ENCODE measurements at regions not wholly inside any gene's neighbourhood (a gene's known extent, or its start where the extent isn't known, plus 50 kb on each side); places are given as distances from the start of the nearest gene placed in this dataset.

DNA sequence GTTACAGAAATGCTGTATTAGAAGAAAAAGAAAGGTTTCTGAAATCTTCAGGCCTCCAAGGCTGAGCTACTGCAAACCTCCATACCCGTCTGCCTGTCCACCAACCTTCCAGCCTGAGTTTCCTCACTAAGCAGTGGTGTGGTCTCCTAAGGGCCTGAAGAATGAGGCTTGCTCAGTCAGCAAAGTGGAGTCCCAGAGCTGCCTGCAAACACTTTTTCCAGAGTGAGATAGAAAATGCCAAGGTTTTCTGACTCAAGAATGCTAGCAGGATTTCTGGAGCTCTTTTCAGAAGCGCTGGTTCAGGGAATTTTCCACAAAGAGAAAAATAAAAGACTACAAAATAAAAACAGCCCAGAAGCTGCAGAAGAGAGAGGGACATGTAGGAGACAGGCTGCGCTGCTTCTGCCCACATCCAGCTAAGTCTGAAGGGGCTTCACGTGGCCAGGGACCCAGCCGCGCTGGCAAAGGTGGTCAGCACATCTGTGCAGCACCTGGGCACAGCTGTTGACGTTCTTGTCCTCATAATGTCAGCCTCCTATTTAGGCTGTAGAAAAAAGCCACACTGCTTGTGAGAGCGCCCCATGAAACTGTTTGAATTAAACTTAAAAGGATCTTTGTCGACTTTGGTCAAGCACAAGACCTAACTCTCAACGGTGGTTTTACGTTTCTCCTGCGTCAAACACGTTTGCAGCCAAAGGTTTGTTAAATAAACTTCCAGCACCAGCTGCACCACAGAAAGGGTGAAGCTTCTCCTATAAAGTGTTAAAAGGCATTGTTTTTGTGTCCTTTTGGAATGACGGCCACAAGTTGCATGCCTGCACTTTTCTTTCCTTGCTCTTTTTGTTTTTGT is 209.0 kb downstream of the THBS2 start:
- Mint-ChIP-seq H3K36me3 (no peaks in the 10 kb centered on the region), H3K9me3 (no peaks in the 10 kb centered on the region), H3K4me1 (ENCODE audit: low read depth) (no peaks in the 10 kb centered on the region), H3K27ac (no peak overlapping the region), H3K4me3 (no peak overlapping the region), H3K27me3 (no peaks in the 10 kb centered on the region)
- DNase-seq = no peak
- POLR2A ChIA-PET = no interaction called here
- CTCF ChIA-PET = no interaction called here
- intact Hi-C loops (cut with micrococcal nuclease) = no loop called here

DNA sequence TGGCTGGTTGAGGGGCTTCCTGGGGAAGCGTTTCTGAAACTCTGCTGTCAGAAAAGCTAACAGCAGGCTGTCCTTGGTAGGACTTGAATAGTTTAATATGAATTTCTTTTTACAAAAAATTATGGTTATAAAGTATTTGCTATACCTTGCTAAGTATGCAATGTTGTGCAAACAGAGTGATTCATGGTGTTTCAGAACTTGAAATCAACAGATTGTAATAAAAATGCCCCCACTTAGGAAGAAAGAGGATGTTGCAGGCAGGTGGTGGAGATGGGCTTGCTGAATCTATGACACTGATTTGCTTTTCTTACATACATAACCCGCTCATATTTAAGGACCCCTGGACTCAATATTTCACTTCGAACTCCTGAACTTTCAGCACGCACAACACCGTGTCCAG is 211.6 kb downstream of the THBS2 start:
- no peaks in the 10 kb centered on the region for H3K27me3 Mint-ChIP-seq
- no peaks in the 10 kb centered on the region for H3K4me1 Mint-ChIP-seq (ENCODE audit: low read depth)
- POLR2A ChIA-PET = no interaction called here
- peaks cover 15% of the 10 kb centered on the region for H3K9me3 Mint-ChIP-seq
- CTCF ChIA-PET = no interaction called here
- intact Hi-C loops (cut with micrococcal nuclease) = no loop called here
- H3K4me3 Mint-ChIP-seq = no peak overlapping the region
- DNase-seq = no peak
- no peaks in the 10 kb centered on the region for H3K36me3 Mint-ChIP-seq
- H3K27ac Mint-ChIP-seq = no peak overlapping the region

DNA sequence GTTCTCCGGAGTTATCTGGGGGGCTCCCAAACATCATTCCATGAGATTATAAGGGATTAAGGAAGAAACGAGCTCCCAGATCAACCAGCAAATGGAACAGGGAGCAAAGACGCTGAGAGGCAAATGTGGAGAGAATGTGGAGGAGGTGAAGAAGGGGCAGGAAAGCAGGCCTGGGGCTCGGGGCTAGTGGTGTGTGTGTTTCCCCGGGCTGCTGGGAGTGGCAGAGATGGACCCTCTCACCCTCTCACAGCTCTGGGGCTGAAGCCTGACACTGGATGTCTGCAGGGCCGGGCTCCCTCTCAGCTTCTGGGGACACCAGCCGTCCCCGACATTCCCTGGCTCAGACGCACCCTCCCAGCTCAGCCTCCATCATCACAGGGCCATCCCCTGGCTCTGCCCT is 212.6 kb downstream of the THBS2 start:
- ChIA-PET POLR2A (no interaction called here), CTCF (no interaction called here)

DNA sequence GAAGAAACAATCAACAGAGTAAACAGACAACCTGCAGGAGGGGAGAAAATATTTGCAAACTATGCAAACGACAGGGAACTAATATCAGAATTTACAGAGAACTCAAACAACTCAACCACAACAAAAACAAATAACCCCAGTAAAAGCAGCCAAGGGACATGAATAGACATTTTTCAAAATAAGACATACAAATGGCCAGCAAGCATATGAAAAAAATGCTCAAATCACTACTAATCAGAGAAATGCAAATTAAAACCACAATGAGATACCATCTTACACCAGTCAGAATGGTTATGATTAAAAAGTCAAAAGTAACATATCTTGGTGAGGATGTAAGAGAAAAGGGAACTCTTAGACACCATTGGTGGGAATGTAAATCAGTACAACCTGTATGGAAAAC is 215.0 kb downstream of the THBS2 start:
- H3K4me1 Mint-ChIP-seq (ENCODE audit: low read depth) = no peaks in the 10 kb centered on the region
- H3K4me3 Mint-ChIP-seq = no peak overlapping the region
- H3K27ac Mint-ChIP-seq = no peak overlapping the region
- H3K36me3 Mint-ChIP-seq = no peaks in the 10 kb centered on the region
- peaks cover 15% of the 10 kb centered on the region for H3K9me3 Mint-ChIP-seq
- intact Hi-C loops (cut with micrococcal nuclease) = no loop called here
- DNase-seq = no peak
- ChIA-PET POLR2A (no interaction called here), CTCF (no interaction called here)
- no peaks in the 10 kb centered on the region for H3K27me3 Mint-ChIP-seq

More for the DNA sequence above, 212.6 kb downstream of the THBS2 start:
- Mint-ChIP-seq H3K36me3 (no peaks in the 10 kb centered on the region), H3K4me3 (no peak overlapping the region), H3K4me1 (ENCODE audit: low read depth) (no peaks in the 10 kb centered on the region), H3K27me3 (no peaks in the 10 kb centered on the region), H3K27ac (no peak overlapping the region), H3K9me3 (peaks cover 15% of the 10 kb centered on the region)
- DNase-seq = no peak
- intact Hi-C loops (cut with micrococcal nuclease) = no loop called here

DNA sequence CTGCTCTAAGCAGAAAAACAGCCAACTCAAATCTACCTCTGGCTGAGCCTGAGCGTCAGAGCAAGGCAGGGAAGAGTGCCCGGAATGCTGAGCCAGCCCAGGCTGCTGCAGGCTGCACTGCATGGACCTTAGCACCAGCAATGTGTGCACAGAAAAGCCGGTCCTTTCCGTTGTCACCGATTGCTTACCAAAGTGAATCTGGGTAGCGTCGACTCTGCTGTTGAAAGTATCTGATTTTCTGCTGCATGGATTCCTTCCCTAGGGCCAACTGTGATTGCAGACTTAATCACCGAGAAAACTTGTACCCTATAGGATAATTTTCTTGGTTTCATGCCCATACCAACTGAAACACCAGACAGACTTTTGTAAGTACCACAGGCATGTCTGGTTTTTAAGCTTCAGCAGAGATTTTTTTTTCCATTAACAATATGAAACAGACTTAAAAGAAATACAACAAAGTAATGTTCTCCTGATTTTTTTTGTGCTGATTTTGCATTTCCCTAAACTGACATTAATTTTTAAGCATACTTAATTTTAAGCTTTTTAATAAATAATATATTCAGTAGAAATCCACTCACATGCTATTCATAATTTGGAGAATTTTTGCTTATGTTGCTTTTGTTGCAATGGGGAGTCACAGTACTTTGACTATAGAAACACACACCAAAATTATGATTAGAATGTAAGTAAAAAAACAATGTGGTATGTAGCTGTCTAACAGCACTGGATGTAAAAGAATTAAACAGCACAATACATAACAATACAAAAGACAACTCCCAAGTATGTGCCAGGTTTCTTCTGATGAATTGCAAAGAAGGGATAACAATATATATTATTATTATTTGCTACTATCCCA is 218.0 kb downstream of the THBS2 start:
- POLR2A ChIA-PET = no interaction called here
- Mint-ChIP-seq H3K4me1 (ENCODE audit: low read depth) (no peaks in the 10 kb centered on the region), H3K27ac (no peak overlapping the region), H3K9me3 (peaks cover 15% of the 10 kb centered on the region), H3K36me3 (no peaks in the 10 kb centered on the region), H3K27me3 (peaks cover 4% of the 10 kb centered on the region), H3K4me3 (no peak overlapping the region)
- CTCF ChIA-PET = no interaction called here
- DNase-seq = no peak
- intact Hi-C loops (cut with micrococcal nuclease) = no loop called here

DNA sequence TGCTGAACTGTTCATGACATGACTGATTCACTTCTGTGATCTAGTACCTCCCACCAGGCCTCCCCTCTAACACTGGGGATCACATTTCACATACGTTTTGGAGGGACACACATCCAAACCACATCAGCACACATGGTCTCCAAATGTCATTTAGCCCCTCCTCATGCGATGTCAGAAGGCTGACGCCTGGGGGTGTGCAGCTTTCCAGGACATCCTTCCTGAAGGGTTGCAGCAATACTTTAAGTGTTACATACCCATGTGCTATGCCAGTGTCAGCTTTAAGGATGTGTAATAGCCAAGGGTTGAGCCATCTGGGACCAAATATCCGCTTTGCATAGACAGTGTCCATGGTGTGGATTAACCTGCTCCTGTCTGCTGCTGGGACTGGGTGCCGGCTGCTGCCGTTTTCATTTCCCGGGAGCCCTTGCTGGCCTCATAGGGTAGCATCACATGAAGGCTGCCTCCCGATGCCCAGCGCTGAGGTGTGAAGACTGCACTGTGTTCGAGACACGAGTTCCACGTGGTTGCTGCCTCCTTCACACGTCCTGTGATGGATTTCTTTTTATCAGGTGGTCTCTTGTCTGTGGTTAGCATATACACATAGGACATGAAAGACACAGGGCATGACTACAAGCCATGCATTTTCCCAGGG is 219.0 kb downstream of the THBS2 start:
- peaks cover 5% of the 10 kb centered on the region for H3K27me3 Mint-ChIP-seq
- H3K4me3 Mint-ChIP-seq = no peak overlapping the region
- H3K4me1 Mint-ChIP-seq (ENCODE audit: low read depth) = no peaks in the 10 kb centered on the region
- intact Hi-C loops (cut with micrococcal nuclease) = no loop called here
- POLR2A ChIA-PET = no interaction called here
- no peak for DNase-seq
- no peaks in the 10 kb centered on the region for H3K36me3 Mint-ChIP-seq
- no peak overlapping the region for H3K27ac Mint-ChIP-seq
- peaks cover 15% of the 10 kb centered on the region for H3K9me3 Mint-ChIP-seq
- CTCF ChIA-PET = no interaction called here

DNA sequence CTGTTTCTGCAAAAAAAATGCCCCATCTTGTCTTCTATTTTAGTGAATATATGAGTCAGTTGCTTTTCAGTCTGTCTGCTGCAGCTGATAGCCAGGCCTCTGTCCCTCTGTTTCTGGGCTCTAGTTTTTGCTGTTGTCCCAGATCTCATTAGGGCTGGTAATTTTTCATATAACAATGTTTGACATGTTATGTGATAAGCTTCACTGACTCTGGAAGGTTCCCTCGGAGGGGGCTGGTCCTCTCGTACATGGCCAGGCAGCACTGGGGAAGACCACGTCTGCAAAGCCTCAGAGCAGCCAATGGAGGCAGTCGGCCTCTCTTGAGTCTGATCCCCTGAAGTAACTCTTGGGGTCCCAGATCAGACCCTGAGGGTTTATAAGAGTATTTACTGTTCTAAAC is 223.8 kb downstream of the THBS2 start:
- H3K4me1 Mint-ChIP-seq (ENCODE audit: low read depth) = no peaks in the 10 kb centered on the region
- H3K4me3 Mint-ChIP-seq = no peak overlapping the region
- H3K36me3 Mint-ChIP-seq = no peaks in the 10 kb centered on the region
- no peak for DNase-seq
- no peaks in the 10 kb centered on the region for H3K9me3 Mint-ChIP-seq
- peaks cover 5% of the 10 kb centered on the region for H3K27me3 Mint-ChIP-seq
- ChIA-PET CTCF (interaction anchor here (0.7 kb wide), 1 partner anchor 31 kb away, joined by 3 read pairs; no protein-coding TSS in a partner anchor), POLR2A (no interaction called here)
- H3K27ac Mint-ChIP-seq = no peak overlapping the region
- intact Hi-C loops (cut with micrococcal nuclease) = no loop called here

DNA sequence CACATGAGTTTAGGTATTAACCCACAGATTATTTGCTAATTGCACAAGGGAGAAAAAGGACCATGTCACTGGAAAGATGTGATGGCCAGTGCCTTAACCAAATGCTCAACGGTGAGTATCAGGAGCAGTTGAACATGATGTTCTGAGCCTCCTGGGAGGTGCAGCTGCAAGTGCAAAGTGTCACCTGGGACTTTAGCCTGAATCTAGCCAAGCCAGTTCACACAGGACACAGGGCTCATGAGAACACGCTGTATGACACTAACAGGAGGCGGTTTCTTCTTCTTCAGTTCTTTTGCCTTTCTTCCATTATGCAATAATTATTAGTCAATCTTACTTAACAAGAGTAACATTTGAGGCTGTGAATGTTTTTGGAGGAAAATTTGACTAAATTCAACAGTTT is 225.3 kb downstream of the THBS2 start:
- Mint-ChIP-seq H3K36me3 (no peaks in the 10 kb centered on the region), H3K27me3 (peaks cover 5% of the 10 kb centered on the region), H3K9me3 (peaks cover 3% of the 10 kb centered on the region), H3K4me1 (ENCODE audit: low read depth) (no peaks in the 10 kb centered on the region), H3K4me3 (no peak overlapping the region), H3K27ac (no peak overlapping the region)
- CTCF ChIA-PET = no interaction called here
- DNase-seq = no peak
- POLR2A ChIA-PET = no interaction called here
- intact Hi-C loops (cut with micrococcal nuclease) = no loop called here

DNA sequence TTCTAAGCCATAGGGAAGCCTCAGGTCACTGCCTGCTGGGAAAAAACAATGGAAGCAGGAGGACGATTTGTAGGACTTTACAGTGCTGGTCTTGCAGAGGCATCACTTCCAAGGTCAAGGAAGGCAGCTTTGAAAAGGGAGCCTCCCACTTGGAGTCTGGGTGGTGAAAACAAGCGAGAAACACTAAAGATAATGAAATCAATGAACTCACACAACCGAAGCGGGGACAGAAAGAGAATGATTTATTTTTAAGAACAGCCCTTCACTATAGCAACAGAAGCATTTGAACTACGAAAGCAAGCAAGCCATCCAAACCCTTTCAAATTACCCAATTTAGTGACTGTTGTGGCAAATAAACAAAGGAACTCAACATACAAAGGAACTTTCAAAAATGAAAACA is 227.5 kb downstream of the THBS2 start:
- Mint-ChIP-seq H3K36me3 (no peaks in the 10 kb centered on the region), H3K4me1 (ENCODE audit: low read depth) (no peaks in the 10 kb centered on the region), H3K9me3 (peaks cover 3% of the 10 kb centered on the region), H3K4me3 (no peak overlapping the region), H3K27me3 (peaks cover 2% of the 10 kb centered on the region), H3K27ac (no peak overlapping the region)
- ChIA-PET CTCF (no interaction called here), POLR2A (no interaction called here)
- no peak for DNase-seq
- intact Hi-C loops (cut with micrococcal nuclease) = no loop called here

DNA sequence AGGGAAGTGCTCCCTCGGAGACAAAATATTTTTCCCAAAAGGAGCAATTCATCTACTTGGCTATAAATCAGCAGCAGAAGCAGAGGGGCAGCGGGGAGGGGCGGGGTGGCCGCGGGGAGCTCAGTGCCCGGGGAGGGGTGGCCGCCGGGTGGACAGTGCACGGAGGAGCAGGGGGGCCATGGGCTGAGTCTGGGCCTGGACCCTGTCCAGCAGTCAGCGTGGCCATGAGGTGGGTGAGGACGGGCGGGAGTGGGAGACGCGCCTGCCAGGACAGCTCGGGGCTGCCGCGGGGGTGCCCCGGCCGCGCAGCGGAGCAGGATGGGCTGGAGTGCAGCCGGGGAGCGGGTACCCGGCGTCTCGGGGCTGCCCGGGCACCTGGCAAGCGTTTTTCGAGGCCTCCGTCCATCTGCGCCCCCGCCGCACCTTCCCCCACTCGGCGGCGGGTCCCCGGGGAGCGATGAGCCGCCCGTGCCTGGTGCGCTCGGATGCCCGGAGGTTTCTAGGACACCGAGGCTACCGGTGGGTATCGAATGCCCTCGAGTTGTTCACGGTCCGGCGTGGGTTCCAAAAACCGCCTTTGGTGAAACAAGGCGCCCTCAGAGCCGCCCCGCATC is 229.5 kb downstream of the THBS2 start:
- peaks cover 3% of the 10 kb centered on the region for H3K9me3 Mint-ChIP-seq
- H3K36me3 Mint-ChIP-seq = no peaks in the 10 kb centered on the region
- H3K27ac Mint-ChIP-seq = no peak overlapping the region
- intact Hi-C loops (cut with micrococcal nuclease) = no loop called here
- H3K4me1 Mint-ChIP-seq (ENCODE audit: low read depth) = no peaks in the 10 kb centered on the region
- H3K4me3 Mint-ChIP-seq = no peak overlapping the region
- CTCF ChIA-PET = no interaction called here
- POLR2A ChIA-PET = no interaction called here
- peaks cover 5% of the 10 kb centered on the region for H3K27me3 Mint-ChIP-seq
- no peak for DNase-seq

DNA sequence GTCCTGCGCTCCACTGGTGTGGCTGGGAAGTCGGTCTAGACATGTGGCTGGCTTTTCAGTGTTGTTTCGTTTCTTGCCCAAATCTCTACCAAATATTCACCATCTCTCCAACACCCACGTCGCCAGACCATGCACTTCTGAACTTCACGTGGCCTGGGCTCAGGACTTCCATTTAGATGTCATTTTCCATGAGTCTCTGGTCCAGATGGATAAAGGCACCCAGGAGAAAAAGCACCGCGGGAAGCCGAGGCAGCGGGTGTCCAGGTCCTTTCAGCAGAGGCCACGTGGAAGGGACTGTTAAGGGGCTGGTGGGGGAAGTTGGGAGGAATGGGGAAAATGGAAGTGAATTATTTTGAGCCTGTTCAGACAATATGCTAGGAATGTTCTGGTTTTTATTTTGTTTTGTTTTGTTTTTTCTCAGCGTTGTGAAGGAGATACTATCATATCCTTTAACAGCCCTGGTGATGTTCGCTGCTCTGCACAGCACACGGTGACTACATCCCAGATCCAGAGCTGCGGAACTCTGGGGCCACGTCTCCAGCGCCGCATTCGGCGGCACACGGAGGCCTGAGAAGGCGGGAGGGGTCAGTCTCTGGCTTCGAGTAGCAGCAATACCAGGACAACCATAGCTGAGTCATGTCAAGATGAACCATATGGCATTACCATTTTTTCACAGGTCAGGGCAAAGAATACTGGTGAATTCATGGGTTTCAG is 230.3 kb downstream of the THBS2 start:
- ChIA-PET CTCF (no interaction called here), POLR2A (no interaction called here)
- intact Hi-C loops (cut with micrococcal nuclease) = no loop called here
- DNase-seq = no peak
- no peaks in the 10 kb centered on the region for H3K4me1 Mint-ChIP-seq (ENCODE audit: low read depth)
- H3K27me3 Mint-ChIP-seq = peaks cover 5% of the 10 kb centered on the region
- no peak overlapping the region for H3K4me3 Mint-ChIP-seq
- H3K36me3 Mint-ChIP-seq = no peaks in the 10 kb centered on the region
- no peak overlapping the region for H3K27ac Mint-ChIP-seq
- peaks cover 3% of the 10 kb centered on the region for H3K9me3 Mint-ChIP-seq

DNA sequence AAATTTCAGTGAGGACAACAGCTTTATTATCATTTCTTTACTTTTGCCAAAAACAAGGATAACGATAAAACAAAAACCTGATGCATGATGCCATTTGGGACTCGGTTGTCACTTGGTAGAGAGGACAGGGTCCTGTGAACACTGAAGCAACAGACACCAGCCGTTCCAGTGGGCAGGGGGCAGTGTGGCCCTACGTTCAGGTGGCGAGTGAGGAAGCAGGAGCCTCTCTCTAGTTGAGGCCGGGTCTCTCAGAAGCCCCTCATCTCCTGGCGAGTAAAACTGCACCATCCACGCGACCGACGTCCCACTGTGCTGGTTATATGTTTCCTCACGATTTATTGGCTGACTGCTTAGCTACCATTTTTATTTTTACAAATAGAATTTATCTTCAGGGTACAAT is 231.6 kb downstream of the THBS2 start:
- Mint-ChIP-seq H3K9me3 (peaks cover 6% of the 10 kb centered on the region), H3K4me3 (no peak overlapping the region), H3K27me3 (peaks cover 6% of the 10 kb centered on the region), H3K27ac (no peak overlapping the region), H3K4me1 (ENCODE audit: low read depth) (no peaks in the 10 kb centered on the region), H3K36me3 (peaks cover 3% of the 10 kb centered on the region)
- intact Hi-C loops (cut with micrococcal nuclease) = no loop called here
- POLR2A ChIA-PET = no interaction called here
- CTCF ChIA-PET = no interaction called here
- no peak for DNase-seq

Data from activated CD4-positive, alpha-beta memory T cell treated with anti-CD3 and anti-CD28 coated beads for 36 hours (primary cell).